ENCODE measurements at regions not wholly inside any gene's neighbourhood (a gene's known extent, or its start where the extent isn't known, plus 50 kb on each side); places are given as distances from the start of the nearest gene placed in this dataset.

DNA sequence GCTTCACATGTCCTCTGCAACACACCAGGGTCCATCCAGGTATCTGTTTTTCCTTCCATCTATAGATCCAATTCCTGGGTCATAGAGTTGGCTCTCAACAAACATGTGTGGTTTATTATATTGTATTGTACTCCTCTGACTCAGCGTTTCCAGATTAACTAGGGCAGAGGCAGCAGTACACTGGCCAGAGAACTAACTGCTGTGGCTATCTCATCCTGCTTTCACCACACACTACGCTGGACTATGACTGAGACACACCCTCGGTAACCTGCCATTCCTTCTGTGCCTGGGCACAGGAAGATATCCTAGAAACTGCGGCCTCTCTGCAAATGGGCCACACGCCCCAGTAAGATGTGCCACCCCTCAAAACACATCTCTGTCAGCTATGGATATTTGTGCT lies 159.8 kb upstream of the STK17B start:
- peak; percentile 84 for DNase-seq (ENCODE audit: low read depth, low spot score)
- BruUV-seq (replicated peaks), result no TSS peak
- POLR2A ChIA-PET, result interaction anchor here (0.9 kb wide), 1 partner anchor 27 kb away, joined by 9 read pairs; no protein-coding TSS in a partner anchor
- Histone ChIP-seq H3K9me1 (replicated peaks; ENCODE audit: control insufficient read depth, extremely low read depth, insufficient read depth, low read length) (no peaks in the 10 kb centered on the region), H3K4me1 (ENCODE audit: control insufficient read depth, extremely low read depth, insufficient read depth, low read length) (peaks cover 46% of the 10 kb centered on the region), H3K79me2 (ENCODE audit: control insufficient read depth, insufficient read depth, low read length) (peaks cover 46% of the 10 kb centered on the region), H3K27me3 (ENCODE audit: control insufficient read depth in 2 of 2, insufficient read depth in 2 of 2, low read length in 2 of 2) (no peaks in the 10 kb centered on the region), H3K9ac (replicated peaks; ENCODE audit: extremely low read depth, insufficient read depth, low read length) (peak overlapping the region; percentile 55), H3K4me3 (replicated peaks in 1 of 3; ENCODE audit: insufficient read depth in 1 of 3, low read depth in 1 of 3, low read length in 3 of 3) (peak overlapping the region in 1 of 3 experiments; percentile 26), H3K36me3 (ENCODE audit: control insufficient read depth in 2 of 2, extremely low read depth in 1 of 2, insufficient read depth in 2 of 2, low read length in 2 of 2) (peaks cover 0 to 16% of the 10 kb centered on the region in 2 experiments), H3K27ac (ENCODE audit: insufficient read depth, low read depth, low read length) (peak overlapping the region; percentile 85), H3K9me3 (replicated peaks; ENCODE audit: control insufficient read depth, insufficient read depth, low read length) (no peaks in the 10 kb centered on the region), H4K20me1 (replicated peaks; ENCODE audit: control insufficient read depth, extremely low read depth, insufficient read depth, low read length) (no peaks in the 10 kb centered on the region), H3K4me2 (ENCODE audit: insufficient read depth, low read length) (peak overlapping the region; percentile 66), H2AFZ (ENCODE audit: low read depth, low read length) (no peak overlapping the region)
- TF ChIP-seq POLR2AphosphoS5 (IDR thresholded peaks at IDR 0.05; ENCODE audit: insufficient read depth, low read depth, low read length), result no peak
- peak; percentile 1 for TF ChIP-seq FOS (IDR thresholded peaks at IDR 0.05; ENCODE audit: borderline replicate concordance, insufficient read depth, low read length)
- CTCF ChIA-PET, result interaction anchor here (0.7 to 4.4 kb wide), 8 partner anchors 9 to 253 kb away, joined by 3 to 30 read pairs (median 4); no protein-coding TSS in a partner anchor
- peak; percentile 57 for FAIRE-seq
- dilution Hi-C loops (cut with MboI; ENCODE audit: extremely low pct_ligation_motif_present, low sequenced_read_pairs) (no loop called here), intact Hi-C loops (cut with micrococcal nuclease) (loop anchor here (1.0 to 10.0 kb wide), 3 partner anchors 69 to 424 kb away; no protein-coding TSS in a partner anchor)

DNA sequence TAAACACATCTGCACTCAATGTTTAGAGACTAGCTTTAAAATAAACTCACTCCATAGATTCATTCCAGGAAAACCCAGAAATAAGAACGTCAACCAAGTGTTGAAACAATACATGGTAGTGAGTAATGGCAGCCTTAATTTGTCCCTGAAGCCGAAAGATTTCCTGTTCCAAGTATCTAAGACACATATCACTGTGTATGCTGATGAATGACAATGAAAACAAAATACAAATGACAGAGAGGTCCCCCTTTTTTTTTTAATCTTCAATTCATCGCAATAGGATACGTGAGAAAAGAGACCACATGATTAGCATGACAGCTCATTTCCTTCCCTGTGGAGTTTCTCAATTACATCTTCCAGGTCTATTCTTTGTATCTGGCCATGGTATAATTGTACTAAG lies 160.5 kb upstream of the STK17B start:
- DNase-seq (ENCODE audit: low read depth, low spot score), result peak; percentile 85
- POLR2A ChIA-PET, result interaction anchor here (0.9 kb wide), 1 partner anchor 27 kb away, joined by 9 read pairs; no protein-coding TSS in a partner anchor
- peak overlapping the region; percentile 66 for H3K4me2 ChIP-seq (ENCODE audit: insufficient read depth, low read length)
- intact Hi-C loops (cut with micrococcal nuclease), result loop anchor here (1.0 to 10.0 kb wide), 3 partner anchors 68 to 423 kb away; no protein-coding TSS in a partner anchor
- no peaks in the 10 kb centered on the region for H3K9me1 ChIP-seq (replicated peaks; ENCODE audit: control insufficient read depth, extremely low read depth, insufficient read depth, low read length)
- dilution Hi-C loops (cut with MboI; ENCODE audit: extremely low pct_ligation_motif_present, low sequenced_read_pairs), result no loop called here
- H3K79me2 ChIP-seq (ENCODE audit: control insufficient read depth, insufficient read depth, low read length), result peaks cover 53% of the 10 kb centered on the region
- peak overlapping the region; percentile 85 for H3K27ac ChIP-seq (ENCODE audit: insufficient read depth, low read depth, low read length)
- H3K4me1 ChIP-seq (ENCODE audit: control insufficient read depth, extremely low read depth, insufficient read depth, low read length), result peaks cover 53% of the 10 kb centered on the region
- H3K9ac ChIP-seq (replicated peaks; ENCODE audit: extremely low read depth, insufficient read depth, low read length), result peak overlapping the region; percentile 55
- H3K27me3 ChIP-seq (ENCODE audit: control insufficient read depth in 2 of 2, insufficient read depth in 2 of 2, low read length in 2 of 2), result no peaks in the 10 kb centered on the region
- no peak overlapping the region for H2AFZ ChIP-seq (ENCODE audit: low read depth, low read length)
- H3K36me3 ChIP-seq (ENCODE audit: control insufficient read depth in 2 of 2, extremely low read depth in 1 of 2, insufficient read depth in 2 of 2, low read length in 2 of 2), result peaks cover 0 to 14% of the 10 kb centered on the region in 2 experiments
- H3K9me3 ChIP-seq (replicated peaks; ENCODE audit: control insufficient read depth, insufficient read depth, low read length), result no peaks in the 10 kb centered on the region
- peak overlapping the region in 1 of 3 experiments; percentile 26 for H3K4me3 ChIP-seq (replicated peaks in 1 of 3; ENCODE audit: insufficient read depth in 1 of 3, low read depth in 1 of 3, low read length in 3 of 3)
- TF ChIP-seq, protein P1, sequence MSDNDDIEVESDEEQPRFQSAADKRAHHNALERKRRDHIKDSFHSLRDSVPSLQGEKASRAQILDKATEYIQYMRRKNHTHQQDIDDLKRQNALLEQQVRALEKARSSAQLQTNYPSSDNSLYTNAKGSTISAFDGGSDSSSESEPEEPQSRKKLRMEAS (IDR thresholded peaks at IDR 0.05; ENCODE audit: insufficient read depth, insufficient read length), result no peak
- no peak for TF ChIP-seq POLR2A (IDR thresholded peaks at IDR 0.05; ENCODE audit: low read depth, low read length)
- TF ChIP-seq POLR2AphosphoS5 (IDR thresholded peaks at IDR 0.05; ENCODE audit: insufficient read depth, low read depth, low read length), result peak; percentile 54
- peak; percentile 40 for TF ChIP-seq JUN (IDR thresholded peaks at IDR 0.05; ENCODE audit: borderline replicate concordance, insufficient read depth, insufficient read length, low read depth)
- peak; percentile 59 for TF ChIP-seq GATA2 (IDR thresholded peaks at IDR 0.05; ENCODE audit: insufficient read depth, insufficient read length, low read depth, low read length)
- peak; percentile 76 for TF ChIP-seq FOS (IDR thresholded peaks at IDR 0.05; ENCODE audit: borderline replicate concordance, insufficient read depth, low read length)
- FAIRE-seq, result peak; percentile 83
- CTCF ChIA-PET, result interaction anchor here (0.7 to 4.4 kb wide), 10 partner anchors 10 to 122 kb away, joined by 3 to 30 read pairs (median 3); no protein-coding TSS in a partner anchor
- BruUV-seq (replicated peaks), result no TSS peak
- H4K20me1 ChIP-seq (replicated peaks; ENCODE audit: control insufficient read depth, extremely low read depth, insufficient read depth, low read length), result no peaks in the 10 kb centered on the region

Measured in endothelial cell of umbilical vein (primary cell).